Ureter (tissue), 1 donor: ENCODE measurements at regions not wholly inside any gene's neighbourhood (a gene's known extent, or its start where the extent isn't known, plus 50 kb on each side); places are given as distances from the start of the nearest gene placed in this dataset.
"Not testable (repeated sequence)": the region's sequence is repeated elsewhere in the genome, so short reads cannot be mapped to it uniquely, and the experiment has no call there.

Experiments
- DNase-seq: peaks from one replicate; pipeline ENCODE4 v3.0.0-alpha.2; 2020; ENCODE audit warnings: low spot score
- donor health status: DM: yes; HTN: yes; CAD: no.

GRCh38 chr13:88223958-88224357 lies 552.8 kb downstream of the SLITRK5 start:
- DNase-seq = no peak

DNA sequence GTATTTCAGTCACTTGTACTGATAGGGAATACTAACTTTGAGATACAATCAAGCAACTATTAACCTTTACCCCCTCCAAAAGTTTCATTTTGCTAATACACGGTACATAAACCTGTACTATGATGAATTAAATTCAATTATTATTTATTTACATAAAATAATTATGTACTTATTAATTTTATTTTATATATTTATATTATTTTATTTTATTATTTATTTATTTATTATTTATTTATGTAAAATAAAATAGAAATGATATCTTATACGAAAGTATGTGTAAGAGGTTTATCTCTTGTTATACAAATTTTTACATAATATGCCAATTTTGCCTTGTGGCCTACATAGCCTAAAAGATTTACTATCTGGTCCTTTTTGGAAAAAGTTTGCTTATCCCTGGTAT lies 564.3 kb downstream of the SLITRK5 start:
- DNase-seq = no peak

DNA sequence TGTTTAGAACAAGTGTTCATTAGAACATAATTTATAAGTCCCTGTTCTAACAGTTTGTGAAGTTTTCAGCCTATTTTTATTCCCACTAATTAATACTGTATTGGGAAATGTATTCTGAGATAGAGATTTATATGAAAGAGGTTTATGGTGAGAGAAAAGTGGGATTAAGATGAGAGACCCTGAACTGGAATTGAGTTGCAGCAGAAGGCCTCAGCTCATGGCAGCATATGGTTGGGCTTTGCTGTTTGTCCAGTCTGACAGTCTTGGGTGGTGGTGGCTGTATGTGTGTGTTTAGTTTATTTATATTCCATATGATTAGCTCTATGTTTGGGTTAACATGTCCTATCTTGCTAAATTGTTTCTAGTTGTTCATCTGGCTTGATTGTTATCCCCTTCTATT lies 575.1 kb downstream of the SLITRK5 start:
- DNase-seq = no peak

DNA sequence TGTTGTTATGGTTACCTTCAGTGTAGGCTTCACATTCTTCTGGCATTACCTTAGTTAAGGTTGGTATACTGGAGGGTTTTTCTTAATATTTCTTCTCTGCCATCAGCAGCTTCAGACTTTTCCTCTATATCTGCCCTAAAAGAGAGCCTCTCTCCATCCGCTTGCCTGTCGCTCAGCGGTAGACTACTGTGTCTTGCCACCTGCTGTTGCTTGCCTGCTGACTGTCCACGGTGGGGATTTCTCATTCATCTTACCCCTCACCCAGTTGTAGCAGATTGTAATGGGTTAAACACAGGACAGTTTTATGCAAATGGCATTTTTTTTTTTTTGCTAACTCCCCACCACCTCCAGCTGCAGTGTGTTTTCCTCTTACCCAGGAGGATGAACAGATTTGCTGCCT lies 577.2 kb downstream of the SLITRK5 start:
- no peak for DNase-seq

DNA sequence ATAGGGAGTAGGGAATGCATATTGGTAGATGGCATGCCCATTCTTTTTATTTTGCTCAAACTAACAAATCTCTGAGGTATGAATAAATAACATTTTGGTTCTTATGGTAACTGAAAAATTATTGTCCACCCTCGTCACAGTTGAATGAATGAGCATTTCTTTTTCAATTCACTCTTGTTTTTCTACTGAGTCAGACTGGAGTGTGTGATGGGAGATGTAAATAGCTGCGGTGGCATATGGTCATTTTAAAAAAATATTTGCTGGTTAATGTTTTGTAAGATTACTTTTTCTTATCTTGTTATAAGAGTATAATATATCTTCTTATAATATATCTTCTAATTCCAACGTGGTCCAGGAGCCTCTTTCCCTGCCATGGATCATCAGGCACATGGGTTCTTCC lies 586.5 kb downstream of the SLITRK5 start:
- no peak for DNase-seq

DNA sequence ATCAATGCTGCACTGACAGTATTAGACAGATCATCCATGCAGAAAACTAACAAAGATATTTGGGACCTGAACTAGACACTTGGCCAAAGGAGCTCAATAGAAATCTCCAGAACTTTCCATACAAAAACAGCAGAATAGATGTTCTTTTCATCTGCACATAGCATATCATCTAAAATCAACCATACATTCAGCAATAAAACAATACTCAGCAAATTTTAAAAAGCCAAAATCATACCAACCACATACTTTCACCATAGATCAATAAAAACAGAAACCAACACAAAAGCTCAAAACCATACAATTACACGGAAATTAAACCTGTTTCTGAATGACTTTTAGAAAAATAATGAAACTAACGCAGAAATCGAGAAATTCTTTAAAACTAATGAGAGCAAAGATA lies 592.6 kb downstream of the SLITRK5 start:
- DNase-seq = no peak

GRCh38 chr13:88281841-88282240 lies 610.7 kb downstream of the SLITRK5 start:
- no peak for DNase-seq

GRCh38 chr13:88285329-88285728 lies 614.2 kb downstream of the SLITRK5 start:
- DNase-seq = no peak

DNA sequence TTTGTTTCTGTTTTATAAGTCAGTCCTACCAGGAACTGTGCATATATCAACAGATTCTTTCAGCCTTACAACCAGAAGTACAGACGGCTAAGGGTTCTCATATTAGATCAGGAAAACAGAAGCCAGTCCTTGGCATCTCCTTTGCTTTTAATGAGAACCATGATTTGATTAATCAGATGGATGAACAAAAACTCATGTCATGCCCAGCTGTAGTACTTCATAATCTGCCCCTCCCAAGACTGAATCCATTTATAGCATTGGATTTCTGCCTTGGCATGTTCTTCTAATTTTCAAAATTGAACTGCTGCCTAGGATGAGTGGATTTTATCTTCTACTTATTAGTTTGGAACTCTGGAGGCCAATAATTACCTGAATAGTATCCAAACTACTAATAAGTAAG lies 617.2 kb downstream of the SLITRK5 start:
- no peak for DNase-seq

- not testable (repeated sequence) for DNase-seq
Measured at GRCh38 chr13:88291731-88292130, 620.6 kb downstream of the SLITRK5 start.

DNA sequence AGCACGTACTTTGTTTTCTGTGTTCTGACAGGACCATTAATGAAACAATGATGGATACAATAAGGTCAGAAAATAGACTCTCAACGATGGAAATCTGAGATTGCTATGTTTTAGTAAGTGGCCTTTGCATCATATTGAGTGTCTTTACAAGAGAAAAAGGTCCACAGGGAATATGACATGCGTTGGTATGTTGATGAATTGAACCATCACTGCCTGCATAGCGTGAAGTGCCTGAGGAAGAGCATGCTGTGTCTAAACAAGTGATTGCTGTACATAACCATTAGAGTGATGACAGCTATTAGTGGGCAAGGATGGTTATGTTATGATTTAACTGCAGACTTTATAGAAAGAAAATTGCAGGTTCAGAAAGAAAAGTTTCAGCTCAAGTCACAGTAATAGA lies 623.2 kb downstream of the SLITRK5 start:
- DNase-seq = no peak

DNA sequence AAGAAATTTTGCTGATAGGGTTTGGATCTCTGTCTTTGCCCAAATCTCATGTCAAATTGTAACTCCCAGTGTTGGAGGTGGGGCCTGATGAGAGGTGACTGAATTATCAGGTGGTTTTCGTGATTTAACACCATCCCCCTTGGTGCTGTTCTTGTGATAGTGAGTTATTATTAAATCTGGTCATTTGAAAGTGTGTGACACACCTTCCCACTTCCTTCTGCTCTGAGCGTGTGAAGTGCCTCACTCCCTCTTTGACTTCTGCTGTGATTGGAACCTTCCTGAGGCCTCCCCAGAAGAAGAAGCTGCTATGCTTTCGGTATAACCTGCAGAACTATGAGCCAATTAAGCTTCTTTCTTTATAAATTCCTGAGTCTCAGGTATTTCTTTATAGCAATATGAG lies 632.0 kb downstream of the SLITRK5 start:
- no peak for DNase-seq

DNA sequence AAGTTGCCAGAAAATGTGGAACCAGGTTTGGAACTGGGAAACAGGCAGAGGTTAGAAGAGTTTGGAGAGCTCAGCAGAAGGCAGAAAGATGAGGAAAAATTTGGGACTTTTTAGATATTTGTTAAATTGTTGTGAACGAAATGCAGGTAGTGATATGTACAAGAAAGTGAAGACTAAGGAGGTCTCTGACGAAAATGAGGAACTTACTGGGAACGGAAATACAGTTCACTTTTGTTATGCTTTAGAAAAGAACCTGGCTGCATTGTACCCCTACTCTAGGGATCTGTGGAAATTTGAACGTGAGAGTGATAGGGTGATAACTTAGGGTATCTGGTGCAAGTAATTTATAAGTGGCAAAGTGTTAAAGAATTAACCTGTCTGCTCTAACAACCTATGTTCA lies 632.4 kb downstream of the SLITRK5 start:
- DNase-seq = no peak

- no peak for DNase-seq
Measured at GRCh38 chr13:88314496-88314895, 643.3 kb downstream of the SLITRK5 start.

- no peak for DNase-seq
Measured at GRCh38 chr13:88329066-88329465, 657.9 kb downstream of the SLITRK5 start.

GRCh38 chr13:88339271-88339741 lies 668.1 kb downstream of the SLITRK5 start:
- DNase-seq = no peak

- DNase-seq = no peak
Measured at GRCh38 chr13:88345171-88345847, 674.1 kb downstream of the SLITRK5 start.

DNA sequence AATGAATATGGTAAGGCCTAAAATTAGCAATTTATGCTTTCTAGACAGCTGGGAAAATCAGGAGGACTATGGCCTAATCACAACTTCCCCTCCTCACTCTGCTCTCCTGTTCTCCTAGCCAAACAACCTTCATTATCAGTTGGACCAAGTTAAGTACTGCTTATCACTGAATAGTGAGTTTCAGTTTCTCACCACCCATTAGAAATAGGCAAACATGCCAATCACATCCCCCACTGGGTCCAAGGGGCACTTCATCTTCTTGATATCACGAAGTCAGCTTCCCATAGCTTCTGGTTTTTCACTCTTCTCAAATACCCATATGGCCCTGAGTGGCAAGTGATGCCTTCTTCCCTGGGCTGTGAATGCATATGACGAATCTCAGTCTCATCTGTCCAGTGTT lies 689.6 kb downstream of the SLITRK5 start:
- no peak for DNase-seq

DNA sequence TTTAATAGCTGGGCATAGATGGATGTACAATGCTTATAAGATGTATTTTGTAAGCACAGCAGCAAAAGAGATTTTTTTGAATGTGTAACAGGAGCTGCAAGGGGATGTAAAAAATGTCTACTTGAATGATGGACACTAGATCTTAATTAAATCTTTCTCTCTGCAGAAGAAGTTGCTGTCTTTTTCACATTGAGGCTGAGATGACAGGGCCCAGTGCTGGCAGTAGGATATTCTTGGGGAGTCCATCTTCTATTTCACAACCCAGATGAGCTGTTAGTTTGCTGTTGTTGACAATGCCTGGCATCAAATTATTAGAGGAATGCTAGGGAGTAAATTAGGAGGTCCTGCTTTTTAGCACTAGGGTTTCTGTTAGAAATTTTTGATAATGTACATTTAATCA lies 698.7 kb downstream of the SLITRK5 start:
- DNase-seq = no peak

DNA sequence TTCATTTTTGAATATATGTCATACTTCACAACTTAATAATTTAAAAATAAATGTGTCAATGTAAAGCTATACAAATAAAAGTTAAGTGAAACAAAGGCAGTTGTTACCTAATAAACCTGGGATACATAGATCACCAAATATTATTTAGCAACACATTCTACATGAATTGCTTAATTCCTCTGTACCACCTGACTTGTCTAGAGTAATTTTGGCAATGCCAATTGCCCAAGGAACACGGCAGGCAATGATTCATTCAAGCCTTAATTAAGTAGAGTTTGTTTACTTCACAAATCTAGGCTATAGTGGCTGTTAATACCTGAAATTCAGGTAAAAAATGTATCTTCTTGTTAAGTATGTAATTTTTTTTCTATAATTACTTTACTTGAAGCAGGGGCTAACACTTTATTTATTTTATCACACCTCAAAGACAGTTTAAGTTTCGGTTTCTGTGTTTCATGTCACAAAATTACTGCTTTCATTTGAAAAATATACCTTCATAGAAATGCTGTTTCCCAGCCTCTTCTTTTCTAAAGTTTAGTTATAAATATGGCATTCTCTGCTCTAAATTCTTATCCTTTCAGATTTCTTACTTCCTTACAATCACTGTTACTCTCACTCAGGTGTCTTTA lies 705.7 kb downstream of the SLITRK5 start:
- DNase-seq = no peak

DNA sequence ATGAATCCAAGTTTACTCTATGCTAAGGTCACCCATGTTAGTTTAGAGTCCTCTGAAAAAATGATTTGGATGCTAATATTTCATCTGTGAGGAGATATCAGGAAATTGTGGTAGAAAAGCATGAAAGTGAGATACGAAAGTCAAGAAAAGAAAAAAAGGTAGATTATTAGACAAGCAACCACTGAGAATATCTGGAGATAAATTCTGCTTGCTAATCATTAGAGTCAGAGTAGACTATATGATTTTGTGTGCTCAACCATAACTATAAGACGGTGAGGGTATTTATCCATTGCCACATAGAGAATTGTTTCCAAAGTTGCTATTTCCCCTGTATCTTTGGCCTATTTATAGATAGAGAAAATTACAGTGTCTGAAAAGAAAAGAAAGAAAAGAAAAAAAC lies 706.7 kb downstream of the SLITRK5 start:
- no peak for DNase-seq

GRCh38 chr13:88384542-88384941 lies 713.4 kb downstream of the SLITRK5 start:
- no peak for DNase-seq

GRCh38 chr13:88395804-88396203 lies 724.6 kb downstream of the SLITRK5 start:
- DNase-seq = no peak

GRCh38 chr13:88411696-88412095 lies 740.5 kb downstream of the SLITRK5 start:
- no peak for DNase-seq
